Sigmoid colon (tissue), 6 donors: ENCODE measurements at regions not wholly inside any gene's neighbourhood (a gene's known extent, or its start where the extent isn't known, plus 50 kb on each side); places are given as distances from the start of the nearest gene placed in this dataset.

Experiments
- DNase-seq: peaks from one replicate; pipeline ENCODE4 v3.0.0-alpha.2; 2019
- H3K27ac ChIP-seq, 4 donors: fragments of 200-600 bp; sonication (generic); one replicate each; pipeline ENCODE4 v1.5.1; 2016 to 2019; ENCODE audit warnings: mild to moderate bottlenecking in 1 of 4
- H3K27me3 ChIP-seq, 3 donors: fragments of 200-600 bp; sonication (generic); one replicate each; pipeline ENCODE4 v1.5.1; 2019; ENCODE audit warnings: mild to moderate bottlenecking in 1 of 3
- H3K36me3 ChIP-seq, 4 donors: fragments of 200-600 bp; sonication (generic); one replicate each; pipeline ENCODE4 v1.5.1; 2016 to 2019
- H3K4me1 ChIP-seq, 4 donors: fragments of 200-600 bp; sonication (generic); one replicate each; pipeline ENCODE4 v1.5.1; 2017 to 2019
- H3K4me3 ChIP-seq, 4 donors: fragments of 200-600 bp; sonication (generic); one replicate each; pipeline ENCODE4 v1.5.1; 2017 to 2019; ENCODE audit warnings: mild to moderate bottlenecking in 2 of 4, moderate library complexity in 1 of 4
- H3K9me3 ChIP-seq, 4 donors: fragments of 200-600 bp in 3 of 4; sonication (generic) in 3 of 4; one replicate each; pipeline versions ENCODE4 v1.5.1 to v1.6.1; 2013 to 2019
- EP300 ChIP-seq, 4 donors: sonication (generic); formaldehyde crosslinking; IDR thresholded peaks; one replicate each; pipeline ENCODE4 v1.6.1; 2017; ENCODE audit warnings: antibody characterized with exemption in 4 of 4
- POLR2A ChIP-seq, 2 donors: fragments of 450-650 bp; IDR thresholded peaks; one replicate each; pipeline ENCODE4 v1.6.1; 2016; ENCODE audit warnings: antibody characterized with exemption in 2 of 2, mild to moderate bottlenecking in 2 of 2, moderate library complexity in 2 of 2
- POLR2AphosphoS5 ChIP-seq, 4 donors: sonication (generic); formaldehyde crosslinking; IDR thresholded peaks; one replicate each; pipeline ENCODE4 v1.6.1; 2017; ENCODE audit warnings: antibody characterized with exemption in 4 of 4
- WGBS, 2 donors: extraction: QIAGEN DNeasy Blood & Tissue Kit; methylation state at CpG; one replicate each; pipeline ENCODE4 v1.1.7; 2013; 5-methylcytosine and 5-hydroxymethylcytosine counted together
- intact Hi-C: fragments of 100-400 bp; cut with DNase I; formaldehyde crosslinking; loops from one replicate; pipeline ENCODE4 v1.15.1; 2023
- TF ChIP-seq, protein P1 (sequence below), 4 experiments: fragments of 450-650 bp in 3 of 4; fragments of 200-600 bp in 1 of 4; IDR thresholded peaks; one replicate each; pipeline ENCODE4 v1.5.1; 2016 to 2019; ENCODE audit warnings: antibody characterized with exemption in 4 of 4, mild to moderate bottlenecking in 3 of 4, moderate library complexity in 2 of 4
- donor health status: healthy with polysubstance abuse.
- donor health status: healthy.

DNA sequence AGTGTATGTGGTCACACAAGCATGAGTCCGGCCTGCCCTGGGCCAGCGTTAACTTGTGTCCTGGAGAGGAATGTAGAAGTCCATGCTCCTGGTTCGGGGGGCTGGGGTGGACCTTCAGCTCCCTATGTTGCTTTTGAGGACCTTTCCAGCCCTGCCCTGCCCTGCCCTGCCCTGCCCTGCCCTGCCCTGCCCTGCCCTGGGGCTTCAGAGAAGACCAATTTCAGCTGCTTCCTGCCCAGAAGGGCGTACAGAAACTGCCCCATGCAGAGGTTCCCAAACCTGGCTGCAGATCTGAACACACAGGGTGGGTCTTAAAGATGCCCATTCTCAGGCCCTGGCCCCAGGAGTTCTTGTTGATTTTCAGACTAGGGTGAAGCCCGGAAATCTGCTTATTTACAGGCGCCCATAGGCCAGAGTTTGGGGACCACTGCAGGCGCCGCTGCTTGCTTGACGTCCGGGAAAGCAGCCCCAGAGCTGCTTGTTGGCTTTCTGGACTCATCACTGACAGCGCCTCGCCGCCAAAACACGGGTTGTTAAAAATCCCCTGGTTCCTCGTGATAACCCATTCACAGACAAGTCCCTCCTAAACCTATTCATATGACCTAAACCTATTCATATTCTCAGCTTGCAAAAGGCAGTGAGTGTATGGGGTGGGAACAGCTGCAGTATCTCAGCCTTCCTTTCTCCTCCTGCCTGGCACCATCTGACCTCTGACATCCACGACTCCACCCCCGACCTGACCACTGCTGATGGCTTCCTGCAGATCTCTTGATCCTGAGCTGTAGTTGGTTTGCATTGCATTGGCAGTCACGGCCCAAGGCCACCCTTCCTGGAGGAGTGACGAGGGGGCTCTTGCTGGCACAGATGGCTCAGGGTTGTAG, 198.3 kb downstream of the GLI2 start:
- TF ChIP-seq, protein P1, sequence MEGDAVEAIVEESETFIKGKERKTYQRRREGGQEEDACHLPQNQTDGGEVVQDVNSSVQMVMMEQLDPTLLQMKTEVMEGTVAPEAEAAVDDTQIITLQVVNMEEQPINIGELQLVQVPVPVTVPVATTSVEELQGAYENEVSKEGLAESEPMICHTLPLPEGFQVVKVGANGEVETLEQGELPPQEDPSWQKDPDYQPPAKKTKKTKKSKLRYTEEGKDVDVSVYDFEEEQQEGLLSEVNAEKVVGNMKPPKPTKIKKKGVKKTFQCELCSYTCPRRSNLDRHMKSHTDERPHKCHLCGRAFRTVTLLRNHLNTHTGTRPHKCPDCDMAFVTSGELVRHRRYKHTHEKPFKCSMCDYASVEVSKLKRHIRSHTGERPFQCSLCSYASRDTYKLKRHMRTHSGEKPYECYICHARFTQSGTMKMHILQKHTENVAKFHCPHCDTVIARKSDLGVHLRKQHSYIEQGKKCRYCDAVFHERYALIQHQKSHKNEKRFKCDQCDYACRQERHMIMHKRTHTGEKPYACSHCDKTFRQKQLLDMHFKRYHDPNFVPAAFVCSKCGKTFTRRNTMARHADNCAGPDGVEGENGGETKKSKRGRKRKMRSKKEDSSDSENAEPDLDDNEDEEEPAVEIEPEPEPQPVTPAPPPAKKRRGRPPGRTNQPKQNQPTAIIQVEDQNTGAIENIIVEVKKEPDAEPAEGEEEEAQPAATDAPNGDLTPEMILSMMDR (IDR thresholded peaks at IDR 0.05) = no peak
- no peak for TF ChIP-seq POLR2AphosphoS5 (IDR thresholded peaks at IDR 0.05)
- no peak for TF ChIP-seq EP300 (IDR thresholded peaks at IDR 0.05)
- no peak for TF ChIP-seq POLR2A (IDR thresholded peaks at IDR 0.05)
- Histone ChIP-seq H3K4me1 (peaks cover 0 to 52% (median 50%) of the 10 kb centered on the region in 4 donors), H3K4me3 (no peak overlapping the region), H3K27me3 (no peaks in the 10 kb centered on the region), H3K9me3 (peaks cover 0 to 3% (median 0%) of the 10 kb centered on the region in 4 donors), H3K36me3 (no peaks in the 10 kb centered on the region), H3K27ac (peak overlapping the region; percentile 76 to 81 (median 79))
- 28 to 70% methylated on average over 19 of the region's 19 CpGs for WGBS, 2 donors
- intact Hi-C loops = no loop called here
- DNase-seq = no peak

GRCh38 chr2:120934574-120935338, 199.1 kb downstream of the GLI2 start:
- peaks cover 0 to 60% (median 58%) of the 10 kb centered on the region in 4 donors for H3K4me1 ChIP-seq
- DNase-seq = no peak
- H3K9me3 ChIP-seq = peaks cover 0 to 3% (median 0%) of the 10 kb centered on the region in 4 donors
- 14 to 60% methylated on average over 17 of the region's 17 CpGs for WGBS, 2 donors
- H3K27ac ChIP-seq = peak overlapping the region; percentile 76 to 81 (median 79)
- no peaks in the 10 kb centered on the region for H3K36me3 ChIP-seq
- TF ChIP-seq, protein P1 (IDR thresholded peaks at IDR 0.05) = no peak
- peak in 1 of 4 donors; percentile 12 for TF ChIP-seq POLR2AphosphoS5 (IDR thresholded peaks at IDR 0.05)
- TF ChIP-seq EP300 (IDR thresholded peaks at IDR 0.05) = no peak
- TF ChIP-seq POLR2A (IDR thresholded peaks at IDR 0.05) = no peak
- H3K27me3 ChIP-seq = no peaks in the 10 kb centered on the region
- H3K4me3 ChIP-seq = no peak overlapping the region
- intact Hi-C loops = loop anchor here (5.0 kb wide), 2 partner anchors 67 to 197 kb away; partner anchors contain the start of gene GLI2

GRCh38 chr2:120935339-120936313, 200.0 kb downstream of the GLI2 start:
- DNase-seq = no peak
- H3K4me1 ChIP-seq = peaks cover 0 to 64% (median 62%) of the 10 kb centered on the region in 4 donors

More at GRCh38 chr2:120935339-120936313, 200.0 kb downstream of the GLI2 start:
- Histone ChIP-seq H3K27ac (peak overlapping the region; percentile 76 to 81 (median 79)), H3K36me3 (no peaks in the 10 kb centered on the region), H3K9me3 (peaks cover 0 to 3% (median 0%) of the 10 kb centered on the region in 4 donors), H3K27me3 (no peaks in the 10 kb centered on the region), H3K4me3 (no peak overlapping the region)
- WGBS, 2 donors = 14 to 57% methylated on average over 26 of the region's 26 CpGs
- TF ChIP-seq, protein P1 (IDR thresholded peaks at IDR 0.05) = no peak
- no peak for TF ChIP-seq EP300 (IDR thresholded peaks at IDR 0.05)
- no peak for TF ChIP-seq POLR2AphosphoS5 (IDR thresholded peaks at IDR 0.05)
- TF ChIP-seq POLR2A (IDR thresholded peaks at IDR 0.05) = no peak
- intact Hi-C loops = loop anchor here (5.0 kb wide), 2 partner anchors 68 to 198 kb away; partner anchors contain the start of gene GLI2
